ENCODE measurements at regions not wholly inside any gene's neighbourhood (a gene's known extent, or its start where the extent isn't known, plus 50 kb on each side); places are given as distances from the start of the nearest gene placed in this dataset.

DNA sequence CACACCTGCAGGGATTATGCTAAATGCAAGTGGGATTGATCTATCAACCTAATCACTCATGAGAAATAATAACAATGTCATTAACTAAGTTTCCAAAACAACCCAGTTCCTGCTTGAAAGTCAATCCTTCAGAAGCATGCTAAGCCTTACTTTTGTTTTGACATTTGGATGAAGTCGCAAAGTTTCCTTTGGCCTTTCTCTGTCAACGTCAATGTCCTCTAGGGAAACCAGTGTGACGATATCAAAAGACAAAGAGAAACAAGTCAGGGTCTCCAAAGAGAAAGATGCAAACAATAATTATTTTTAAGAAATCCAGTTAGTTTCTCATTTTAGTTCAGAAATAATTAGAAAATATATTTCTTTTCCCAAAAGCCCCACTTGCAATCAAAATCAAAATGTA, 86.7 kb upstream of the SRD5A3 start:
- DNase-seq (ENCODE audit: low spot score) = no peak
- H3K4me3 ChIP-seq = no peak overlapping the region
- H4K20me1 ChIP-seq (ENCODE audit: insufficient read depth, poor library complexity, severe bottlenecking) = no peaks in the 10 kb centered on the region
- H3K27ac ChIP-seq = no peak overlapping the region
- H3K9me2 ChIP-seq (replicated peaks; ENCODE audit: insufficient read depth) = no peaks in the 10 kb centered on the region
- H3K9me3 ChIP-seq (ENCODE audit: low read depth) = no peaks in the 10 kb centered on the region
- H3K4me2 ChIP-seq = no peak overlapping the region
- no peak overlapping the region for H2AFZ ChIP-seq
- H3K27me3 ChIP-seq = no peaks in the 10 kb centered on the region
- WGBS (ENCODE audit: low lambda C conversion rate, missing lambda C conversion rate) = 66% methylated on average over 3 of the region's 3 CpGs
- H3K36me3 ChIP-seq (replicated peaks; ENCODE audit: insufficient read depth, low read depth) = no peaks in the 10 kb centered on the region
- H3K4me1 ChIP-seq (ENCODE audit: insufficient read depth) = no peaks in the 10 kb centered on the region
- TF ChIP-seq, protein P1, sequence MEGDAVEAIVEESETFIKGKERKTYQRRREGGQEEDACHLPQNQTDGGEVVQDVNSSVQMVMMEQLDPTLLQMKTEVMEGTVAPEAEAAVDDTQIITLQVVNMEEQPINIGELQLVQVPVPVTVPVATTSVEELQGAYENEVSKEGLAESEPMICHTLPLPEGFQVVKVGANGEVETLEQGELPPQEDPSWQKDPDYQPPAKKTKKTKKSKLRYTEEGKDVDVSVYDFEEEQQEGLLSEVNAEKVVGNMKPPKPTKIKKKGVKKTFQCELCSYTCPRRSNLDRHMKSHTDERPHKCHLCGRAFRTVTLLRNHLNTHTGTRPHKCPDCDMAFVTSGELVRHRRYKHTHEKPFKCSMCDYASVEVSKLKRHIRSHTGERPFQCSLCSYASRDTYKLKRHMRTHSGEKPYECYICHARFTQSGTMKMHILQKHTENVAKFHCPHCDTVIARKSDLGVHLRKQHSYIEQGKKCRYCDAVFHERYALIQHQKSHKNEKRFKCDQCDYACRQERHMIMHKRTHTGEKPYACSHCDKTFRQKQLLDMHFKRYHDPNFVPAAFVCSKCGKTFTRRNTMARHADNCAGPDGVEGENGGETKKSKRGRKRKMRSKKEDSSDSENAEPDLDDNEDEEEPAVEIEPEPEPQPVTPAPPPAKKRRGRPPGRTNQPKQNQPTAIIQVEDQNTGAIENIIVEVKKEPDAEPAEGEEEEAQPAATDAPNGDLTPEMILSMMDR (IDR thresholded peaks at IDR 0.05; ENCODE audit: poor library complexity) = no peak
- TF ChIP-seq EZH2phosphoT487 (IDR thresholded peaks at IDR 0.05; ENCODE audit: low read depth, severe bottlenecking, unreplicated experiment) = no peak
- H3K79me2 ChIP-seq = no peaks in the 10 kb centered on the region

DNA sequence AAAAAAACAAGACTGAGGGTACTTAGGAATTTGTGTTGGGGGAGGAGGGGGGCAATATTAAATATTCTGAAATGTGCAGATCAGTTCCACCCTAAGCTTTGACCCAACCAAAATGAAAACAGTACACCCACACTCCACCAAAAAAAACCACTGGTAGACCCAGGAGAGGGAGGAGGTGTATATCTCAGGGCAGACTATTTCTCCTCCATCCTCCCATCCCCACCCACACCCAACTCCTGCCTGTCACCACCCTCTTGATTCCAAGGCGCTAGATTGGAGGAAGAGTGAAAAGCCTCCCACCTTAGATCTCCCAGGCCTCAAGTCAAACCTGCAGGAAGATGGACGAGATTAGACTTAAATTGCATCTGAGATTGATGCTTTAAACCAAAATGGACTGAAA, 76.6 kb upstream of the SRD5A3 start:
- no peak for DNase-seq (ENCODE audit: low spot score)
- TF ChIP-seq, protein P1 (IDR thresholded peaks at IDR 0.05; ENCODE audit: poor library complexity) = no peak
- no peak for TF ChIP-seq EZH2phosphoT487 (IDR thresholded peaks at IDR 0.05; ENCODE audit: low read depth, severe bottlenecking, unreplicated experiment)
- TF ChIP-seq EZH2 (IDR thresholded peaks at IDR 0.05; ENCODE audit: borderline replicate concordance) = no peak
- H3K4me1 ChIP-seq (ENCODE audit: insufficient read depth) = no peaks in the 10 kb centered on the region
- H3K27ac ChIP-seq = no peak overlapping the region
- no peak overlapping the region for H3K4me3 ChIP-seq
- no peaks in the 10 kb centered on the region for H3K36me3 ChIP-seq (replicated peaks; ENCODE audit: insufficient read depth, low read depth)
- no peaks in the 10 kb centered on the region for H3K9me2 ChIP-seq (replicated peaks; ENCODE audit: insufficient read depth)
- no peaks in the 10 kb centered on the region for H4K20me1 ChIP-seq (ENCODE audit: insufficient read depth, poor library complexity, severe bottlenecking)
- no peaks in the 10 kb centered on the region for H3K27me3 ChIP-seq
- no peak overlapping the region for H3K4me2 ChIP-seq
- no peak overlapping the region for H2AFZ ChIP-seq
- no peaks in the 10 kb centered on the region for H3K9me3 ChIP-seq (ENCODE audit: low read depth)
- 91% methylated on average over 2 of the region's 2 CpGs for WGBS (ENCODE audit: low lambda C conversion rate, missing lambda C conversion rate)
- H3K79me2 ChIP-seq = no peaks in the 10 kb centered on the region

DNA sequence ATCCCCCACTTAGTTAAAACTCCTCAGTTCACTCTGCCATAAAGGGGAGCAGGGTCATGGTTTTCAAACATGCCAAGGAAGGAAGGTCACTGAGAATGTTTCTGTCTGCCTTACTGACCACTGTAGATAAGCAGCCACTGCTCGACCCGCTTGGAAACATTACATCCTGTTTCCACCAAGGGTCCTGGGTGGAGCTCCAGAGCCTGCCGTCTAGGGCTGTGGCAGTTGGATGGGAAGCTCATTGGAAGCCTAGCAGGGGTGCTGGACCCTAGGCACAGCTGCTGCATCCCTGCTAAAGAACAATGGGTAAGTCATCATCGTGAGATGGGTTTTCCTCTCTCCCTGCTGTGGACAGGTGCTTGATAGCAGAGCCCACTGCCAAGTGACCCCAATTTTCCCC, 76.0 kb upstream of the SRD5A3 start:
- 80% methylated on average over 4 of the region's 4 CpGs for WGBS (ENCODE audit: low lambda C conversion rate, missing lambda C conversion rate)

More for the DNA sequence above, 76.0 kb upstream of the SRD5A3 start:
- Histone ChIP-seq H3K4me2 (no peak overlapping the region), H3K9me2 (replicated peaks; ENCODE audit: insufficient read depth) (no peaks in the 10 kb centered on the region), H2AFZ (no peak overlapping the region), H3K36me3 (replicated peaks; ENCODE audit: insufficient read depth, low read depth) (no peaks in the 10 kb centered on the region), H3K4me3 (no peak overlapping the region), H3K27me3 (no peaks in the 10 kb centered on the region), H3K9me3 (ENCODE audit: low read depth) (no peaks in the 10 kb centered on the region), H4K20me1 (ENCODE audit: insufficient read depth, poor library complexity, severe bottlenecking) (no peaks in the 10 kb centered on the region), H3K4me1 (ENCODE audit: insufficient read depth) (no peaks in the 10 kb centered on the region), H3K79me2 (no peaks in the 10 kb centered on the region), H3K27ac (no peak overlapping the region)
- no peak for DNase-seq (ENCODE audit: low spot score)
- TF ChIP-seq, protein P1 (IDR thresholded peaks at IDR 0.05; ENCODE audit: poor library complexity) = no peak
- TF ChIP-seq EZH2 (IDR thresholded peaks at IDR 0.05; ENCODE audit: borderline replicate concordance) = no peak
- no peak for TF ChIP-seq EZH2phosphoT487 (IDR thresholded peaks at IDR 0.05; ENCODE audit: low read depth, severe bottlenecking, unreplicated experiment)

All from hepatocyte (in vitro differentiated cells).